Right hindlimb (tissue), 1 donor: ENCODE measurements at regions not wholly inside any gene's neighbourhood (a gene's known extent, or its start where the extent isn't known, plus 50 kb on each side); places are given as distances from the start of the nearest gene placed in this dataset.
"Not testable (repeated sequence)": the region's sequence is repeated elsewhere in the genome, so short reads cannot be mapped to it uniquely, and the experiment has no call there.

ENCODE experiments used
- DNase-seq: peaks from one replicate; pipeline ENCODE4 v3.0.0-alpha.2; 2018

- DNase-seq = no peak
These were observed 89.8 kb upstream of the FIBIN start for GRCh38 chr11:26904132-26904531.

DNA sequence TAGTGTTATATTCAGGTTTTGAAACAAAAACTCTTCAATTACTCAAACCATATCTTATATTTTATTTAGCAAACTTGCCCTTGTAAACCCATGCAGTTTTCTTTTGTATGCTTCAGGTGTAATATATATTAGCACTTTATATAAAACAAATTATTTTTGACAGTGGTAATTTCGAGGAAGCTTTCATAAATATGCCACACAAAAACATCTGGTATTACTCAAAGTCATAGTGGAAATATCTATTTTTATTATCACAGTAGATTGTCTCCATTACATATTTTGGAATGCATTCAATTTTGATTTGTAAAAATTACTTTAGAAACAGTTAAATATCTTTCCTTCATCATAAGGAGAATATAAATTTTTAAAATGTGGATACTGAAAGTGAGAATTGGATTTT is 89.1 kb upstream of the FIBIN start:
- DNase-seq = no peak

GRCh38 chr11:26905368-26905767 is 88.5 kb upstream of the FIBIN start:
- no peak for DNase-seq

GRCh38 chr11:26909515-26909914 is 84.4 kb upstream of the FIBIN start:
- no peak for DNase-seq

GRCh38 chr11:26909991-26910591 is 83.8 kb upstream of the FIBIN start:
- DNase-seq = no peak

DNA sequence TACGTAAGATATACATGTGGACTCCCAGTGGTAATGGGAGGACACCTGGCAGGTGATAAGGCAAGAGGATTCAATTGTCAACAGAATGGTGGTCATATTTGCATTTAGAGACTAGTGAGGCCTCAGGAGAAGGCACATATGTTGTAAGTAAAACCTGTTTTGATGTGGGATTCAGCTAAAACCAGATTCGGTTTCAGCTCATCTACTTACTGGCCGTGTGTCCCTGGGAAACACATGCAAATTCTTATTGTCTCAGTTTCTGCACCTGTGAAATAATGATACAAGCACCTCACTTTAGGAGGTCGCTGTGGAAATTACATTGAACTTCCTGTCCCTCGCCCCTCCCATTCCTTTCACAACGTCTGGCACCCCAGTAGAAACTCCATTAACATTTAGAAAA is 78.9 kb upstream of the FIBIN start:
- DNase-seq = no peak

- DNase-seq = no peak
These were observed 77.1 kb upstream of the FIBIN start for GRCh38 chr11:26916805-26917204.

DNA sequence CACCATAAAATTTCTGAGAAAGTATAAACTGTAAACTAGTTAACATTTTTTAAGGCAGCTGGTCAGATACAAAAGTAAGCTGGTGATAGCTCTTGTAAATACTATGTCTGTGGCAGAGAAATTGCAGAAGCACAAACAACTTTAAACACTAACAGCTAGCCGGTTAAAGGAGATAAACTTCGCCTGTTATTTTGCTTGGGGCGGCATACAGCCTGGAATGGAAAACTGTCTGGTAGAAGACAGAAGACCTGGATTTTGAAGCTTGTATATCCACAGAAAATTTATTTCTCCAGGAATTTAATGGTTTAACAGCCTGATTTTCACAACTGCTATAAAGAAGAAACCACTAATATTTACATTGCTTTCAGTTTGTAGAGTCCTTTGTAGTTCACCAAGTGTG is 65.3 kb upstream of the FIBIN start:
- DNase-seq = no peak

DNA sequence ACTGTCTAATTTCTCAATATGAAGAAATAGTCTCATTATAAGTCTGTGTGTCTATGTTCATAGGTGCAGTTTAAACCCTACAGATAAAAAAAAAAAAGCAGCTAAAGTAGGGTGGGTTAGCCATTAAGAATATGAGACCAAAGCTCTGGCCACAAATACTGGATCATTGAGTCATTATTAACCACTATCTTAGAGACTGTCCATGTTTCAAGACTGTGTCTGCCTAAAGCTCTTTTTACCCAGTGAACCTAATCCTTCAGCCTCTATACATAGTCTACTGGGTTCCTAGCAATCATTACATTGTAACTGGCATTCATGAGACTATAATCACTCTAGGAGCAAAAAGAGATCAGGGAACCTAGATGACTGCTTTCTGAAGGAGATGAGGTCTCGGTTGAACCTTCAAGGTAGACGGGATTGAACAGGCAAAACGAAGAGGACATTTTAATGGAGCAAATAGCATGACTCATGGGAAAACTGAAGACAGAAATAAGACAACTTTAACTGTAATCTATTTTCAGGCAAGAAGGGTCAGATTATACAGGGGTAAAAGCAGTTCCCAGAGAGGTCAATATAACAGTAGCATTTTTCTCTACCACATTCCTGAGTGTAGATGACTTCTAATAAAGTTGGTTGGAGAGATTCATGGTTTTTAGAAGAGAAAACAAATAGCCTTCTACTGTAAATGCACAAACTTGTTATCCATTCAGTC is 64.0 kb upstream of the FIBIN start:
- no peak for DNase-seq

DNA sequence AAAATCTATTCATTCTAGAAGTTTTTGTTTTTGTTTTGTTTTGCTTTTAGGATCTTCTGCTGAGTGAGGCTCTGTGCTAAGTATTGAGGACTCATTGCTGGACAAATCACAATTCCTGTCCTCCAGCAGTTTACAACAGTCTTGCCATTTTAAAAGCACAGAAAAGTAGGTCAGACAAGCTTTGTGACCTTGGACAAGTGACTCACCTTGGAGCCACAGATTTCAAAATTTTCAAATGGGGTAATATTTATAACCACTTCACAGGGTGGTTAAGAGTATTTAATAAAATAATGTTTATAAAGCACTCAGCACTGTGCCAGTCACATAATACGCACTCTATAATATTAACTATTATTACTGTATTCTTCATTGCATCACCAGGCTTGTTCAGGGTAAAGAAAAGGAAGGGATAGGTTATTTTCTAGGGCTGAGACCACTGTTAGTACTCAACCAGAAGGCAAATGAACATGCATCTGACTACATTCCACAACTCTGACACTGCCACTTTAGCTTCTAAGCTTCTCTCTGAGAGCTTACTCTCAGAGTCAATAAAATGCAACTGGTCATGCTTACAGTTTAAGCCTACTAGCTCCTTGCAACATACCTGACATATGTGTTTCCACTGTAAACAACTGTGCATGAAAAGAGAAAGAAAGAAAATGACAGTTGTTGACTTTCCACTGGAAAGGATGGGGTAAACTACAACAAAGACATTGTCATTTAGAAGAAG is 63.2 kb upstream of the FIBIN start:
- DNase-seq = no peak

DNA sequence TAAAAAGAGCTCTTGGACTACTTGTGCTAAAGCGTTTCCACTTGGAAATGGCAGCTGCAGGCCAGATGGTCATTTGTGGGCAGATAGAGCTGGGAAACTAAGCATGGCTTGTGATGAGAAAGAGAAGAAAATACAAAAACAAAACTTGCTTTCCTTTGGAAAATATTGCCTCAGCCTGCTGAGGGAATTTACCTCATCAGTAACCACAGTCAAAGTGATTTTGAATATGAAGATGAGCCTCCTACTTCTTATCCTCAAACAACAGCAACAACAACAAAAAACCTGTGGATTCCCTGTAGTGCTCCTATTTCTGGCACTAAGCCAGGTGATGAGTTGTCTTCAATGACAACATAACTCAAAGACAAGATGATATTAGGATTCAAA is 62.7 kb upstream of the FIBIN start:
- peak; percentile 60 for DNase-seq

DNA sequence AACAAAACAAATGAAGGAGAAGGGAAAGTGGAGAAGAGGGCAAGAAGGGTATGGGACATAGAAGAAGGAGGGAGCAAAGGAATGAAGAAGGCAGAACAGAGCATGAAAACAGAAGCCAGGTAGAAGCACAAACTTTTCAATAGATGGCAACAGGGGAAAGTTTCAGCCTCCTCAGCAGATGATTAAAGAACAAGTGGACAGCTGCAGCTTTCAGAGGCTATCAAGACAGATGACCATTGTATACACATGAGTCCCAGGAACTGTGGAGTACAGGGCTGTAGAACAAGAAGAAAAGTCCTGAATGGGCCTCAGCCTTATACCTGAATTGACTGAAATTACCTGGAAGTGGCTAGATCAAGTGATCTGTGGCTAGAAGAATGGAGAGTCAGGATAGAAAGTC is 62.0 kb upstream of the FIBIN start:
- no peak for DNase-seq

GRCh38 chr11:26936109-26936508 is 57.8 kb upstream of the FIBIN start:
- no peak for DNase-seq

DNA sequence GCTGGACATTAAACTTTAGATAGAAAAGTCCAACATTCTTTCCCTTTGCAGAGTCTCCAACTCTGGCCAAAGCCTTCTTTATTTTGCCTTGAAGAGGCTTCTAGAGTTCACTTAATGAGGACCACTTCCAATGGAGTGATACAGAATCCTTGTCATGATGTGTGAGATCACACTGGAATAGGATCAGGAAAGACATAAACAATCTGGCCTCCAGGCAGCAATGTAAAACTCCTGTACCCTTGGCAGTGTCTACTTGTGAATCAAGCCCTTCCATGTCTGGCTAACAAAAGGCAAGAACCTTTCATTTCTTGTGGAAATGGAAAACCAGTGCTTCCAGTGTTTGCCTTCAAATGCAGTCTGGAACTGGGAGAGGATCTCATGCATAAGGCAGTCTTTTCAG is 56.5 kb upstream of the FIBIN start:
- no peak for DNase-seq

DNA sequence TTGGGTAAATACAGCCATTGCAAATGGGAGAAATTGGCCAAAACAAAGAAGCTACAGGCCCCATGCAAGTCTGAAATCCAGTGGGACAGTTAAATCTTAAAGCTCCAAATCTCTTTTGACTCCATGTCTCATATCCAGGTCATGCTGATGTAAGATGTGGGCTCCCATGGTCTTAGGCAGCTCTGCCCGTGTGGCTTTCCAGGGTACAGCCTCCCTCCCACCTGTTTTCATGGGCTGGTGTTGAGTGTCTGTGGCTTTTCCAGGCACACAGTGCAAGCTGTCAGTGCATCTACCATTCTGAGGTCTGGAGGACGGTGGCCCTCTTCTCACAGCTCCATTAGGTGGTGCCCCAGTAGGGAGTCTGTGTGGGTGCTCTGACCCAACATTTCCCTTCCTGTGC is 53.4 kb upstream of the FIBIN start:
- not testable (repeated sequence) for DNase-seq

GRCh38 chr11:26942356-26942755 is 51.6 kb upstream of the FIBIN start:
- DNase-seq = no peak

DNA sequence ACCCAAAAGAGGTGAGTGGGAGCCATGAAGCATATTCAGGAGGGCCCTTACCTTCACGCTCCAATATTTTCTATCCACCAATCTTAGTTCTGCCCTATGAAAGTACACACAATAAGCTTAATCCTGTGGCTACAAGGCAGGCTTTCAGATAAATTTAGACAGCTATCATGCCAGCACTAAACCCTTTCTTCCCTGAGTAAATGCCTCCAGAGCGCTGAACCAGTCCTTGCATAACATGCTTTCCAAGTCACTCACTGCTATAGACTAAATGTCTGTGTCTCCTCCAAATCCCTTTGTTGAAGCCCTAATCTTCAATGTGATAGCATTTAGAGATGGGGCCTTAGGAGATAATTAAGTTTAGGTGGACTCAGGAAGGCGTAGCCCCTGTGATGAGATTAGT is 50.3 kb upstream of the FIBIN start:
- DNase-seq = no peak
